B cell (primary cell): ENCODE measurements at regions not wholly inside any gene's neighbourhood (a gene's known extent, or its start where the extent isn't known, plus 50 kb on each side); places are given as distances from the start of the nearest gene placed in this dataset.

ENCODE experiments used
- ATAC-seq: fragments of 200-7000 bp; cut with Tn5 transposase; one replicate; pipeline ENCODE4 v1.10.0; 2021; ENCODE audit warnings: low read depth, mild to moderate bottlenecking, moderate number of reproducible peaks, moderate library complexity
- CTCF ChIA-PET: fragments of 350-600 bp; sonication (Branson Sonifier 250); formaldehyde crosslinking; loops from one replicate; lab custom pipeline; 2021; ENCODE audit warnings: antibody characterized with exemption, inconsistent platforms; lab: Charles Lee
- POLR2A ChIA-PET: fragments of 350-600 bp; sonication (Branson Sonifier 250); formaldehyde crosslinking; loops from one replicate; lab custom pipeline; 2021; ENCODE audit warnings: antibody characterized with exemption; lab: Charles Lee
- DNase-seq: peaks from one replicate; pipeline ENCODE4 v3.0.0; 2013
- H2AFZ ChIP-seq: 2 replicates; pipeline ENCODE4 v1.6.1; 2012; ENCODE audit warnings: mild to moderate bottlenecking, low read depth, low read length; ENCODE audit not compliant: insufficient read depth, poor library complexity, severe bottlenecking
- H3K27ac ChIP-seq, 2 donors: 1 replicate in 1 of 2; 2 replicates in 1 of 2; pipeline ENCODE4 v1.5.1; 2012 to 2013; ENCODE audit warnings: low read length in 2 of 2, mild to moderate bottlenecking in 2 of 2, moderate library complexity in 1 of 2
- H3K27me3 ChIP-seq, 4 experiments: fragments of 200-600 bp in 1 of 4; sonication (generic) in 1 of 4; replicated peaks in 1 of 4; 1 replicate in 2 of 4; 2 replicates in 2 of 4; pipeline versions ENCODE4 v1.6.1 to v1.7.0; 2013 to 2016; ENCODE audit warnings: low read length in 3 of 4, mild to moderate bottlenecking in 2 of 4, mixed read lengths in 1 of 4, moderate library complexity in 1 of 4; ENCODE audit not compliant: insufficient read depth in 4 of 4, control insufficient read depth in 3 of 4; ENCODE audit errors: control extremely low read depth in 1 of 4
- H3K36me3 ChIP-seq, 2 experiments: replicated peaks in 1 of 2; 1 replicate in 1 of 2; 2 replicates in 1 of 2; pipeline versions ENCODE4 v1.6.1 to v1.7.1; 2013; ENCODE audit warnings: low read length in 1 of 2; ENCODE audit not compliant: insufficient read depth in 2 of 2, control insufficient read depth in 1 of 2; ENCODE audit errors: control extremely low read depth in 1 of 2, extremely low read depth in 1 of 2
- H3K4me1 ChIP-seq, 2 donors: fragments of 200-600 bp in 1 of 2; sonication (generic) in 1 of 2; 1 replicate in 1 of 2; 2 replicates in 1 of 2; pipeline versions ENCODE4 v1.5.1 to v1.6.1; 2013 to 2017; ENCODE audit warnings: low read length in 2 of 2; ENCODE audit not compliant: control insufficient read depth in 2 of 2, insufficient read depth in 2 of 2
- H3K4me2 ChIP-seq: replicated peaks from 2 replicates; pipeline ENCODE3; 2012; ENCODE audit warnings: mild to moderate bottlenecking, low read depth, low read length; ENCODE audit not compliant: poor library complexity, severe bottlenecking
- H3K4me3 ChIP-seq, 5 experiments: fragments of 200-600 bp in 1 of 5; sonication (generic) in 1 of 5; 1 replicate in 3 of 5; 2 replicates in 2 of 5; pipeline versions ENCODE4 v1.5.1 to v1.7.0; 2011 to 2016; ENCODE audit warnings: low read length in 4 of 5, mild to moderate bottlenecking in 4 of 5, low read depth in 2 of 5, control low read depth in 1 of 5, moderate library complexity in 1 of 5; ENCODE audit not compliant: insufficient read depth in 1 of 5; ENCODE audit errors: control extremely low read depth in 1 of 5, extremely low read depth in 1 of 5
- H3K79me2 ChIP-seq: fragments of 200-600 bp; sonication (generic); one replicate; pipeline ENCODE4 v1.6.0; 2016; ENCODE audit warnings: low read length; ENCODE audit not compliant: control insufficient read depth, insufficient read depth
- H3K9ac ChIP-seq: fragments of 200-600 bp; sonication (generic); 2 replicates; pipeline ENCODE4 v1.6.1; 2017; ENCODE audit warnings: mild to moderate bottlenecking, low read length, moderate library complexity
- H3K9me3 ChIP-seq, 3 donors: one replicate each; pipeline versions ENCODE4 v1.6.1 to v1.7.1; 2013; ENCODE audit warnings: low read length in 2 of 3; ENCODE audit not compliant: control insufficient read depth in 2 of 3, insufficient read depth in 1 of 3; ENCODE audit errors: control extremely low read depth in 1 of 3
- H4K20me1 ChIP-seq: 2 replicates; pipeline ENCODE4 v1.6.0; 2012; ENCODE audit warnings: mild to moderate bottlenecking, low read length; ENCODE audit not compliant: insufficient read depth, control insufficient read depth, poor library complexity, severe bottlenecking
- H3K27ac Mint-ChIP-seq: one replicate; pipeline ENCODE4 v1.8.0; 2021; ENCODE audit warnings: mixed read lengths
- H3K27me3 Mint-ChIP-seq: one replicate; pipeline ENCODE4 v1.8.0; 2021; ENCODE audit warnings: mixed read lengths
- H3K4me1 Mint-ChIP-seq: one replicate; pipeline ENCODE4 v1.8.0; 2021; ENCODE audit warnings: mixed read lengths
- H3K4me3 Mint-ChIP-seq: one replicate; pipeline ENCODE4 v1.8.0; 2021; ENCODE audit warnings: mixed read lengths
- H3K9me3 Mint-ChIP-seq: one replicate; pipeline ENCODE4 v1.8.0; 2022; ENCODE audit warnings: mixed read lengths; ENCODE audit not compliant: insufficient read depth
- CTCF ChIP-seq: fragments of 200-600 bp; IDR thresholded peaks from one replicate; pipeline ENCODE4 v1.8.0; 2022; ENCODE audit warnings: antibody characterized with exemption, mild to moderate bottlenecking
- EZH2 ChIP-seq: IDR thresholded peaks from 2 replicates; pipeline ENCODE4 v1.6.1; 2012; ENCODE audit warnings: borderline replicate concordance, low read depth, mild to moderate bottlenecking, moderate library complexity, low read length; ENCODE audit not compliant: insufficient read depth, poor library complexity, severe bottlenecking
- WGBS: methylation state at CpG from one replicate; pipeline ENCODE4 v1.1.5; 2013; ENCODE audit warnings: missing lambda C conversion rate; ENCODE audit not compliant: insufficient coverage; 5-methylcytosine and 5-hydroxymethylcytosine counted together
- intact Hi-C: fragments of 100-400 bp; cut with micrococcal nuclease; formaldehyde crosslinking; loops from one replicate; pipeline ENCODE4 v1.10.0; 2022

DNA sequence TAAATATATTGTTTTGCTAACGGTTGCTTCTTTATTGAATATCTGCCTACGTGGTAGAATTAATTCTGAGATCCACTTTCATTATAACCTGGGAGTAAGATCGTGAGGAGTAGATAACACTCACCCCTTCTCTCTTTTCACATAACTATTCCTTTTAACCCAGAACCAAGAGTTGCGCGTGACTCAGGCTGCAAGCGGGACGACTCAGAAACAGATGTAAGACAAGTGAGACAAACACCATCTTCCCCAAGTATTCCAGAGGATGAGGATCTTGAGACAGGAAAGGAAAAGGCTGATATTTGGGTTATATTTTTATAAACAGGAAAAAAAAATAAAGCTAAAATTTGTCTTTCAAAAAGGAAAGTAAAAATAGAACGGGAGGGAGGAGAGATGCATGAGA, 318.8 kb upstream of the NOCT start:
- no peaks in the 10 kb centered on the region for H3K27me3 ChIP-seq
- no peaks in the 10 kb centered on the region for H3K9me3 Mint-ChIP-seq
- no peak for ATAC-seq
- DNase-seq, result no peak
- intact Hi-C loops, result no loop called here
- H3K4me1 ChIP-seq, result no peaks in the 10 kb centered on the region
- peaks cover 12% of the 10 kb centered on the region for H3K27me3 Mint-ChIP-seq
- no peak overlapping the region for H2AFZ ChIP-seq
- H4K20me1 ChIP-seq, result no peaks in the 10 kb centered on the region
- H3K79me2 ChIP-seq, result no peaks in the 10 kb centered on the region
- no peak overlapping the region for H3K9ac ChIP-seq
- WGBS, result no CpG with 5 or more reads among the region's 8 CpGs
- no peak for TF ChIP-seq EZH2
- no peak for TF ChIP-seq CTCF
- ChIA-PET CTCF (no interaction called here), POLR2A (no interaction called here)
- no peak overlapping the region for H3K27ac Mint-ChIP-seq
- no peak overlapping the region for H3K27ac ChIP-seq
- H3K4me3 Mint-ChIP-seq, result no peak overlapping the region
- H3K36me3 ChIP-seq, result no peaks in the 10 kb centered on the region
- no peak overlapping the region for H3K4me2 ChIP-seq
- H3K4me3 ChIP-seq, result no peak overlapping the region
- H3K9me3 ChIP-seq, result no peaks in the 10 kb centered on the region
- no peaks in the 10 kb centered on the region for H3K4me1 Mint-ChIP-seq

DNA sequence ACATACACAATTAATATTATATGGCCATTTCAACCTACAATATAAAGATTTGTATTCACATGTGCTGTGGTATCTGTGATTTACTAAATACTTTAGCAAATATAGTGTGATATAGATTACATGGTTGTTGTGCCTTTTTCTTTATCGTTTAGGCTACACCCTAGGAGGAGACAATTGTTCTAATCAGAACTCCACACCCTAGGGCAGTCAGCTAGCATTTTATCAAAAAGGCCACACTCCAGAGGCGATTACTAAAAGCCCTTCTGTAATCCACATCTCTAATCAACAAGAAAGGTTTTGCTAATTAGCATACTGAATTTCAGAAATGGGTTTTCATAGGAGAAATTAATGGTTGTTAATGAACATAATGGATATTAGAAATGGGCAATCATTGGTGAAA, 319.5 kb upstream of the NOCT start:
- whole genome bisulfite sequencing, result no CpG with 5 or more reads among the region's 2 CpGs
- Histone ChIP-seq H3K9me3 (no peaks in the 10 kb centered on the region), H3K36me3 (no peaks in the 10 kb centered on the region), H3K4me2 (no peak overlapping the region), H3K27ac (no peak overlapping the region), H3K27me3 (no peaks in the 10 kb centered on the region), H3K79me2 (no peaks in the 10 kb centered on the region), H4K20me1 (no peaks in the 10 kb centered on the region), H3K9ac (no peak overlapping the region), H3K4me3 (no peak overlapping the region), H2AFZ (no peak overlapping the region), H3K4me1 (no peaks in the 10 kb centered on the region)
- no peak for TF ChIP-seq EZH2
- TF ChIP-seq CTCF, result no peak
- H3K4me1 Mint-ChIP-seq, result no peaks in the 10 kb centered on the region
- H3K27me3 Mint-ChIP-seq, result peaks cover 12% of the 10 kb centered on the region
- intact Hi-C loops, result no loop called here
- CTCF ChIA-PET, result interaction anchor here (2.8 kb wide), 1 partner anchor 15 kb away, joined by 15 read pairs; no protein-coding TSS in a partner anchor
- no peak overlapping the region for H3K4me3 Mint-ChIP-seq
- no peaks in the 10 kb centered on the region for H3K9me3 Mint-ChIP-seq
- ATAC-seq, result no peak
- DNase-seq, result no peak
- POLR2A ChIA-PET, result no interaction called here
- H3K27ac Mint-ChIP-seq, result no peak overlapping the region
